Ascending aorta (tissue), 2 donors: ENCODE measurements at regions not wholly inside any gene's neighbourhood (a gene's known extent, or its start where the extent isn't known, plus 50 kb on each side); places are given as distances from the start of the nearest gene placed in this dataset.

Experiments
- DNase-seq, 2 donors: peaks; one replicate each; pipeline ENCODE4 v3.0.0-alpha.2; 2019; ENCODE audit warnings: low spot score in 2 of 2
- H3K27ac ChIP-seq, 2 donors: fragments of 200-600 bp; sonication (generic); one replicate each; pipeline ENCODE4 v1.5.1; 2016 to 2017; ENCODE audit warnings: mild to moderate bottlenecking in 1 of 2
- H3K27me3 ChIP-seq: fragments of 200-600 bp; sonication (generic); one replicate; pipeline ENCODE4 v1.5.1; 2017
- H3K36me3 ChIP-seq, 2 donors: fragments of 200-600 bp; sonication (generic); one replicate each; pipeline ENCODE4 v1.5.1; 2016
- H3K4me1 ChIP-seq, 2 donors: fragments of 200-600 bp; sonication (generic); one replicate each; pipeline ENCODE4 v1.5.1; 2016 to 2017; ENCODE audit warnings: mild to moderate bottlenecking in 1 of 2
- H3K4me3 ChIP-seq, 2 donors: fragments of 200-600 bp; sonication (generic); one replicate each; pipeline ENCODE4 v1.5.1; 2016 to 2017; ENCODE audit warnings: mild to moderate bottlenecking in 1 of 2
- H3K9me3 ChIP-seq, 2 donors: fragments of 200-600 bp; sonication (generic); one replicate each; pipeline ENCODE4 v1.5.1; 2016
- CTCF ChIP-seq, 3 experiments: fragments of 200-600 bp in 2 of 3; fragments of 450-650 bp in 1 of 3; sonication (generic) in 2 of 3; IDR thresholded peaks; one replicate each; pipeline ENCODE4 v1.5.1; 2016 to 2019; ENCODE audit warnings: antibody characterized with exemption in 3 of 3, mild to moderate bottlenecking in 1 of 3, moderate library complexity in 1 of 3
- intact Hi-C: fragments of 100-400 bp; cut with DNase I; formaldehyde crosslinking; loops from one replicate; pipeline ENCODE4 v1.15.1; 2023

- Histone ChIP-seq H3K36me3 (no peaks in the 10 kb centered on the region), H3K9me3 (no peaks in the 10 kb centered on the region), H3K27ac (no peak overlapping the region), H3K4me1 (no peaks in the 10 kb centered on the region), H3K27me3 (no peaks in the 10 kb centered on the region), H3K4me3 (no peak overlapping the region)
- intact Hi-C loops = no loop called here
- TF ChIP-seq CTCF (IDR thresholded peaks at IDR 0.05) = no peak
- DNase-seq = no peak
These were observed 204.5 kb downstream of the FMR1NB start for GRCh38 chrX:148185631-148186030.

GRCh38 chrX:148192547-148192946 lies 211.4 kb downstream of the FMR1NB start:
- no peaks in the 10 kb centered on the region for H3K27me3 ChIP-seq
- H3K9me3 ChIP-seq = no peaks in the 10 kb centered on the region
- H3K4me3 ChIP-seq = no peak overlapping the region
- intact Hi-C loops = loop anchor here (5.0 kb wide), 1 partner anchor 885 kb away; no protein-coding TSS in a partner anchor
- H3K27ac ChIP-seq = no peak overlapping the region
- H3K4me1 ChIP-seq = no peaks in the 10 kb centered on the region
- DNase-seq = no peak
- H3K36me3 ChIP-seq = no peaks in the 10 kb centered on the region
- no peak for TF ChIP-seq CTCF (IDR thresholded peaks at IDR 0.05)

- Histone ChIP-seq H3K36me3 (no peaks in the 10 kb centered on the region), H3K27me3 (no peaks in the 10 kb centered on the region), H3K9me3 (no peaks in the 10 kb centered on the region), H3K4me1 (no peaks in the 10 kb centered on the region), H3K4me3 (no peak overlapping the region), H3K27ac (no peak overlapping the region)
- DNase-seq = no peak
- intact Hi-C loops = loop anchor here (5.0 kb wide), 1 partner anchor 884 kb away; no protein-coding TSS in a partner anchor
- TF ChIP-seq CTCF (IDR thresholded peaks at IDR 0.05) = no peak
These were observed 212.6 kb downstream of the FMR1NB start for GRCh38 chrX:148193759-148194158.

GRCh38 chrX:148203531-148203930 lies 222.4 kb downstream of the FMR1NB start:
- Histone ChIP-seq H3K9me3 (no peaks in the 10 kb centered on the region), H3K27me3 (no peaks in the 10 kb centered on the region), H3K4me1 (no peaks in the 10 kb centered on the region), H3K36me3 (no peaks in the 10 kb centered on the region), H3K27ac (no peak overlapping the region), H3K4me3 (no peak overlapping the region)
- TF ChIP-seq CTCF (IDR thresholded peaks at IDR 0.05) = no peak
- no peak for DNase-seq
- intact Hi-C loops = loop anchor here (10.0 kb wide), 1 partner anchor 61 kb away; no protein-coding TSS in a partner anchor

GRCh38 chrX:148204195-148204594 lies 223.1 kb downstream of the FMR1NB start:
- H3K27ac ChIP-seq = no peak overlapping the region
- no peaks in the 10 kb centered on the region for H3K4me1 ChIP-seq
- intact Hi-C loops = loop anchor here (10.0 kb wide), 1 partner anchor 61 kb away; no protein-coding TSS in a partner anchor
- H3K27me3 ChIP-seq = no peaks in the 10 kb centered on the region
- no peak overlapping the region for H3K4me3 ChIP-seq
- H3K36me3 ChIP-seq = no peaks in the 10 kb centered on the region
- TF ChIP-seq CTCF (IDR thresholded peaks at IDR 0.05) = no peak
- no peaks in the 10 kb centered on the region for H3K9me3 ChIP-seq
- DNase-seq = no peak

- no peaks in the 10 kb centered on the region for H3K4me1 ChIP-seq
- H3K27me3 ChIP-seq = no peaks in the 10 kb centered on the region
- H3K27ac ChIP-seq = no peak overlapping the region
- H3K9me3 ChIP-seq = no peaks in the 10 kb centered on the region
- H3K4me3 ChIP-seq = no peak overlapping the region
- H3K36me3 ChIP-seq = no peaks in the 10 kb centered on the region
- DNase-seq = no peak
- intact Hi-C loops = no loop called here
- no peak for TF ChIP-seq CTCF (IDR thresholded peaks at IDR 0.05)
These were observed 233.6 kb downstream of the FMR1NB start for GRCh38 chrX:148214786-148215185.
